Cerebellar nuclear complex (tissue), 1 donor: ENCODE measurements at regions not wholly inside any gene's neighbourhood (a gene's known extent, or its start where the extent isn't known, plus 50 kb on each side); places are given as distances from the start of the nearest gene placed in this dataset.
A peak's percentile ranks its signal among the peaks of the same experiment; 100 is the strongest.
"Not testable (repeated sequence)": the region's sequence is repeated elsewhere in the genome, so short reads cannot be mapped to it uniquely, and the experiment has no call there.

Source experiments
- DNase-seq, 2 experiments: peaks; one replicate each; lab custom pipeline; 2025; lab: John Stamatoyannopoulos, UW

DNA sequence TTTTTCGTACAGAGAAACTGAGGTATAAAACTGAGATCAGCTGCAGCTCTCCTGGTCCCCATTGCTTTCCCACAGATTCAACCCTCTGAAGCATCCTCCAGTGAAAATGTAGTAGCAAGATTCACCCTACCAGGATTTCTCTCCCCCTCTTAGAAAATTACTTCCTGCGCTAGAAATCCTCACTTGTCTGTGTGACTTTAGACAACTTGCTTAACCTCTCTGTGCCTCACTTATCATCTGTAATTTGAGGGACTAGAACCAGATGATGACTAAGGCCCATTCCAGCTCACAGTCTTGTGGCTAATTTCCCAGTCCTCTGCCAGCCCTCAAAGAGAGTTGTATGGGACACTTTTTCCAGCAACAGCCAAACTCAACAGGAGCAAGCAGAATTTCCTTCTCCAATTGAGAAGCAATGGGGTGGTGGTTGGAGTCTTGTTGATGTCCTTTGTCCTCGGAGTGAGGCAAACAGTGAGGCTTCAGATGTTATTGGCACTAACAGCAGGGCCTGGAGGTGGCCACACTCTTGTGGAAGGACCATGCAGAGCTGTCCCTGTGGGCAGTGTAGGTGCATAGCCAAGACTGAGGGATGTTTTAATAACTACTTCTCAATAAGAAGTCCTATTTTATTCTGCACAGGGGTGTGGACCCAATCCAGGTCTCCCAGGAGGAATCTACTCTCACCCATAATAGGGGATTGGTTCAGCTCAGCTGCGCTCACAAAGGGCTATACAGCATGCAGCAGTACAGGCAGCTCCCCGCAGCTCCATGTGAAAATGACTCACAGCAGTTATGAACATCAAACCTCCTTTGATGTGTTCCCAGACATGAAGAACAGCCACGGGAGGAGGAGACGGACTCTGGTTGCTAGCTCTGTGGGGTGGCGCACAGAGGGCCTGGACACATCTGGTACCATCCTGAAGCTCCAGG is 200.1 kb downstream of the DAD1 start:
- DNase-seq, result no peak

DNA sequence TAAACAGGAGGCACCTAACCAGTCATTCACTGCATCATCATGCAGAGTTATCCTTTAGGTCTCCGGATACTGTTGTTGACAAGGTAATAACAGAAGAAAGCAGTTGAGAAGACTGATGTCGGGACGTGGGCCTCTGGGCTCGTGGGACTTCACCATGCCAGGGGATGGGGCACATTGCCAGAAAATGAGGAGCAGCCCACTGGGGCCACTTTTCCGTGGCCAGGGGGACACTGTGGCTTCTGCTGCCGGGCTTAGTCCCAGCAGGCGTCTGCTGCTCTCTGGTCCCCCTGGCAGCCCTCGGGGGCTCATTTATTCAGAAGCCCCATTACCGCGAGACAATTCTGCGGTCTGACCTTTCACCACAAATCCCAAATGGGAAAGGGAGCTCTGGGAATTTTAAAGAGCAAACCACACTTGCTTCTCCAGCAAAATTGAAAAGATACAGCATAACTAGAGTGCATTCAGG is 201.2 kb downstream of the DAD1 start:
- no peak for DNase-seq

DNA sequence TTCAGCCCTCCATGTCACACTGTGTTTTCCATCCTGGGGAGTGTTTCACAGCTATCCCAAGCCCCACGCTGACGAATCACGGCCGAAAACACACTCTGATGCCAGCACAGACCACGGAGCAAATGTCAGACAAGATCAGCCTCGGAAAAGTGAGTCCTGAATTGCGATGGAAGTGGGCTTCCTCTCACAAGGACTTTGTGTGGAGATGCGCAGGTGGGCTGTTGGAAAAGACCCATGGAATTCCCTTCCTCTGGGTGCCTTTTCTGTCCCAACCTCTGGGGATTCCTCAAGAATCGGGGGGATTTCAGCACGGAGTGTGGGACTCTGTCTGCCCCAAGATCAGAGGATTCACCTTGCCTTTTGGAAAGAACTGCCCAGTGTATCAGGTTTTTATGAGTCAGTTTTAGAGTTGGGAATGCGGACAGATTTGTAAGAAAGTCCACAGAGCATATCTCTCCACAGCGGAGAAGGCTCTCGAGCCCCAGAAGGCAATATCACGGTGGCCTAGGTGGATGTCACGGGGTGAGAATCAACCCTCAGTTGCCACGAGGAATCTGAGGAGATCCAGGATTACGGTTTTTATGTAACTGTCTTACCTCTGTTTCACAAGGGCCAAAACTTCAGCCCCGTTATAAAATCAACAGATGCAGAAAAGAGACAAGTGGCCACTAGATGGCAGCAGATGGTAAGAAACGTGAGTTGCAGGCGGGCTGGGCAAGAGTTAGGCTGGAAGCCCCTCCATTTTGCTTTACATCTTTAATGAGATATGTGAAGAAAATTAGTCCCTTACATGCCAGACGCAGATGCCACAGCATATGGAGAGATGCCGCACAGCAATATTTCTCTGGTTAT is 201.9 kb downstream of the DAD1 start:
- peak in 1 of 2 experiments; percentile 16 for DNase-seq

DNA sequence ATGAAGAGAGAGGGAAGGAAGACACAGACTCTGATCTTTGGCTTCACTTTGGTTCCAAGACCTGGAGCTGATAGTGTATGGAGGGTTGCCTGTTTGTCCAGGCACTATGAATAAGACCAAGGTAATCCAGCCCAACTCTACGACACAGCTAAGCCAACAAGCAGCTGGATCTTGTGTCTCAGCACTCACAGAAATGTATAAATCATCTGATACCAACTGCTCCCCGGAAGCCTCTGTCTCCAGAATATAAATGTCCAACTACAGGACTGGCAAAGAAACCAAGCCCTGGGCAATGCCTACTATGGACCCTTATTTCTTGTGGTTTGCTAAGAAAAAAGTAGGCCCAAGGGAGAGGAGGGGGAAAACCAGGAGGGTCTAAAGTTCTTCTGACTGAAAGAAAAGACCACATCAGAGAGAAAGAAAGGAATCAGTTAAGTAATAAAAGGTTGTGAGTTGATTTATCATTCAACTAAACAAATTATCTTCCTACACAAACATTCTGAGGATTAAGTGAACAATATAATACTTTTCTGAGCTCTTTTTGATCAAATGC is 204.0 kb downstream of the DAD1 start:
- DNase-seq, result no peak

DNA sequence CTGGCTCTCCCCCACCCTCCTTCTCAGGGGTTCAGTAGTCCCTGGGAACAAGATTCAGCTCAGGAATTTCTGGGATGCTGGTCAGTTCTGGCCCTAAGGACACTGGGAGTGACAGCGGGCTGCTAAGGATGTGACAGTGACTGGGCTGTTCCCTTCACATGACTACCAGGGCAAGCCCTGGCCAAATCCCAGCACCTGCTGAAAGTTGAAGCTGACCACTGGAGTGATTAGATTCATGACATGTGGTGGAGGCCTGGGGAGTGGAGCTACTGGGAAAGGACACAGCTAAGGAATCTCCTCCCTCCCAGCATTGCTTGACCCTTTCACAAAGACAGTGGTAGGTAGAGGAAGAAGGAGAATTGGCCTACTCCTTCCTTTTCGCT is 204.9 kb downstream of the DAD1 start:
- no peak for DNase-seq

DNA sequence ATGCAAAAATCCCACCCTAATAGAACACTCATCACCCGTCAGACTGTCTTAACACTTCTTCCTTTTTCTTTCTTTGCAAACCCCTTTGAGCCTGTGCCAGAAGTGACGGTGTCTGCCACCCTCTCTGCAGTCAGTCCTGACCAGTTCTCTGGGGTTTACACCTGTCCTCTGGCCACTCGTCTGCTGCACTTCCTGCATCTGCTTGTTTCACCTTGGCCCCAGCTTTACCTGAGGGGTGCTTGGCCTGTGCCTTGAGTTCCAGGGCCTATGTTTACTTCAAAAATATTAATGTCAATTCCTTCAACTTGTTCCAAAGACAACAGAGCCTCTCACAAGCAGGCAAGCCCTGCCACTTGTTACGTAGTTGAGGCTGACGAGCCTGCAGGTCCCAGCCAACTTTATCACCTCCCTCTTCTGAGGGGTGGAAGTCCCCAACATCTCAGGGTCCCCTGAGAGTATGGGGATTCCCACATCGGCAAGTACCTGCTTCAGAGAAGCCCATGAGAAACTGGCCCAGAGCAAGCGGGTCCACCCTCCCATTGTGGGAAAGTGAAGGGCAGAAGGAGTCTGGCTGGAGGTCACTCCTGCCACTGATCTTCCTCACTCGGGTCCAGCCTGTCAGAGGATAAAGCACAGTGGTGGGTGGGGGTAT is 205.4 kb downstream of the DAD1 start:
- no peak for DNase-seq

DNA sequence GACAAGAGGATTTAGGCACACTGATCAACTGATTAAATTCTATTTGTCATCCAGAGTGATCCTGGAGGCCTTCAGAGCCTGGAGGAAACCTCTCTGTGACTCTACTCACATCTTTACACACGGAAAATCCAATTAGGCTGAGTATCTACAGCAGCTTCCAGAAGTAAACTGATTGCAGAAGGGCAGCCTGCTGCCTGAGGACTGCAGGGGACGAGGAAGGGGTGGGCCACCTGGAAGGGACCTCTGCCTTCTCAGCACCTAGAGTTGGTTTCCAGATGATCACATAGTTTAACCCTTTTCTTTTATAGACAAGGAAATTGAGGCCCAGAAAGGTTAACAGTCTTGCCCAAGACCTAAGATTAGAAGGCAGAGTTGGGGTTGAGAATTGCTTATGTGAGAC is 206.1 kb downstream of the DAD1 start:
- DNase-seq, result no peak

DNA sequence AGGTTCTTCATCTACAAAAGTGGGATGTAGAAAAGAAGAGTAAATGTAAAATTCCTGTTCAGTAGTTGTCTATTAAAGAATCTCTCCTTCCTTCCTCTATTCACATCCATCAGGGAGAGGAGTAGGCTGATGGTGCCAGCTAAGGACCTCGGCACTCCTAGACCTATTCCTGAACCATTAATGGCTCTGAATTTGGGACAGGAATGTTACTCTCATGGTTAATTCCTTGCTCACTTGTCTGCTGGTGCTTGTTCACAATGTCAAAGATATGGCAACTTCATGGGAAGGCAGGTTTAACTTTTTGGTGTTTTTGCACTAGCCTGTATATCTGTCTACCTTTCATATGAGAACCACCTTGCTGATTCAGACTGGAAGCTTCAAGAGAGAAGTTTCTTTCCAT is 206.6 kb downstream of the DAD1 start:
- DNase-seq, result no peak

DNA sequence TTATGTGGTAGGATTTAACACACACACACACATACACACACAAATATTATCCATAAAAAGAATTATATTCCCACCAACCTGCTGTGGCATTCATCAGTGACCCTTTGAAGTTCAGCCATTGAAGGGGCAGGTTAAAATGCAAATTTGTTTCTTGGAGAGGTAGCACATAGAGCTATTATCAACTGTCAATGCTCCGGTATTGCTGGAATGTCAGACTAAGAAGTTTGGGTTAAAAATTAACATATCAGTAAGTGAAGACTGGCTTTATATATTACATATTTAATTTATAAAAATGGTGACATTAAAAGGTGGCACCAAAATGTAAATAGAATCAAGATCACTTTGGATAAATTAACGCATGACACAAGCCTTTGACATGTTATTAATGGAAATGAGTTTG is 207.3 kb downstream of the DAD1 start:
- DNase-seq, result no peak

DNA sequence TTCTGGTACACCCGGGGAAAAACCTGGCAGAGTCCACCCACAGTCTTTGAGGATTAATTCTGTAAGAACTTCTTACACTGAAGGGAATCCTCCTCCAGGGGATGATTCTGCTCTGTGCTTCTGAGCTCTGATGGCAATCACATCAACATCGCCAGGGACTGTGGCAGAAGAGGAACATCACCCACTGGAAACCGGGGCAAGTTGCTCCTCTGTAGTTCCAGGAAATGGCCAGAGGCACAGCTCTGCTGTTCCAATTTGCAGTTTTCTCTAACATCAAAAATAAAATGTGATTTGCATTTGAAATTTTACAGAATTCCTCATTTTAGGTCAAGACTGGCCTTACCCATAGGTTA is 207.6 kb downstream of the DAD1 start:
- no peak for DNase-seq

DNA sequence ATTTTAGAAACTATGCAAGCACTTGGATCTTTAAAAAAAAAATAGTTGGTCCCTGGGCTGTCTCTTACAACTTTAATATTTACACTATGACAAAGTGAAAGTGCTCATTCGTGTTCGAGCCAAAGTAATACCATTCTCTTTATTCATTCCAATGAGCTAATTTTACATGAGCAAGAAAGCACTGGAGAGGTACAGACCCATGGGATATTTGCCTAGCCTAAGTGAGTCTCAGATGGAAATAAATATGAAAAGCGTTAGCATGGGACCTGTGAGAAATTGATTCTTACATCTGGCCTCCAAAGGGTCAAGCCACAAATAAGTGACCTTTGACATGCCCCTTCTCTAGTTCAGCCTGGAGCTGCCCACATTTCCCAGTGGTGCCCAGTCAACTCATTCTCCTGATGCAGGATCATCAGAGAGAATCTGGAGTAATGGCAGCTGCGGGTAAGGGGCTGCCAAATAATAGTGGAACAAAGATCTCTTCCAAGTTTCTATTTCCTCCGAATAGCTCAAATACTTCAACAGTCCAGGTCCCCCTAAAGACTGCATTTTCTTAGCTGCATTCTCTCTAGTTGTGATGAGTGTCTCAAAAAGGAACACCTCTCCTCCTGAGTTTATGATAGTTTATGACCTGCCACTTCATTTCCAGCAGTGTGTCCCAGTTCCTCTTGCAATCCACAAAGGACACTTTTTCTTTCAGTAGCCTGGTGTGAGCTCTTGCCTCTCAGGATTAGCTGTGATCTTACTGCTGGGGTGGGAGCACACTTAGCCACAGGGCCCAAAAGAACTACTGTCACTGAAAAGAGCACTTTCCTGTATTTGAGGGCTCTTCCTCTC is 208.2 kb downstream of the DAD1 start:
- no peak for DNase-seq

DNA sequence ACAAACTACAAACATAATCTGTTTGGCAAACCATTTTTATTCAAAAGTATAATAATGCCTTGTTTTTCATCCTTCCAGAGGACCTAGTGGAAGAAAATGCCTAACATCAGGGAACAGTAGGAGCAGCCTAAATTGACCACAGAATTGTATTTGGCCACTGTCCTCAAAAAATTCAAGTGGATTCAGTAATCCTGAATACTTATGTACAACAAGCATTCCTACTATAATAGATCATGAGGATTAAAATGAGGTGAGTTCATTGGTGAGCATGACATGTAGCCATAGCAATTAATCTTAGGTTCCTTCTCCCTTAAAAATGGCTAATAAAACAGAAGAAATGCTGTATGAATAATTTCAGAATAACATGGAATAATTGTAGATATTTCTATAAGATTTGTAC is 209.3 kb downstream of the DAD1 start:
- no peak for DNase-seq

DNA sequence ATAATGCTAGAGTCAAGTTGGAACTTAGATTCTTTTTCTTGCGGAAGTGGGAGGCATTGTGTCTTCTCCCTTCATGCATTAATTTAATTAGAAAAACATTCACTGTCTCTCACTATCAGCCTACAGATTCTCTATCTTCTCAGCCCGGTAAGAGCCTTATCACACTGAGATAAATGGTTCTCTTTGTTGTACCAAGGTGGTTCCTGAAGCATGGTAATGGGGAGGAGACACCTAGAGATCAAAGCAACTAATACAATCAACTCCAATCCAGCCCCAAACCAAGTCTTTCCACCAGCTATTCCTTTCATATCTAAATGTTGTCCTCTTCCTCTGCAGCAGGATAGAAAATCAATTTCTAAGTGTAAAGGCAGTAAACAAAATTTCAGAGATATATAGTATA is 210.8 kb downstream of the DAD1 start:
- DNase-seq, result no peak

DNA sequence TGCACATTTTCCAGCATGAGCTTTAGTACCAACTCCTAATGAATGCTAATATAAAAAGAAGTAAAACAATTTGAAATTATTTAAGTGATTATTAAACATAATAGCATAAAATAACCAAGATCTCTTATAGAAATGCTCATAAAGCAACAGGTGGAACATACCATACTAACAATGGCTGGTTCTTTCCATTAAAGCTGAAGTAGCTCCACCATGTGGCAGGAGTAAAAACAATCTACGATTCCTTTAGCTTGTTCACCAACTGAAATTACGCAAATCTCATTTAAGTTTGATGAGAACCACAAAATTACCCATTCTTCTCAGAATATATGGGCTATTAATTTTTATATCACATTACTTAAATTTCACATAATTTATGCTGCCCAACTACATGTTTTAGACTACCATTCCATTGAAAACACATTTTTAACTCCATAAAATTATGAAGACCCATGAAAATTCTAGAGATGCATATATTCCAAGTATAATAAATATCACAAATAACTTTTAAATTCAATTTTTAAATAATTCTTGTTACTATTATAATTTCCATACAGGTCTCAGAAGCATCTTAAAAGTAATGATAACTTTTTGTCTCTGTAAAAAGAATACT is 213.6 kb downstream of the DAD1 start:
- DNase-seq, result no peak

DNA sequence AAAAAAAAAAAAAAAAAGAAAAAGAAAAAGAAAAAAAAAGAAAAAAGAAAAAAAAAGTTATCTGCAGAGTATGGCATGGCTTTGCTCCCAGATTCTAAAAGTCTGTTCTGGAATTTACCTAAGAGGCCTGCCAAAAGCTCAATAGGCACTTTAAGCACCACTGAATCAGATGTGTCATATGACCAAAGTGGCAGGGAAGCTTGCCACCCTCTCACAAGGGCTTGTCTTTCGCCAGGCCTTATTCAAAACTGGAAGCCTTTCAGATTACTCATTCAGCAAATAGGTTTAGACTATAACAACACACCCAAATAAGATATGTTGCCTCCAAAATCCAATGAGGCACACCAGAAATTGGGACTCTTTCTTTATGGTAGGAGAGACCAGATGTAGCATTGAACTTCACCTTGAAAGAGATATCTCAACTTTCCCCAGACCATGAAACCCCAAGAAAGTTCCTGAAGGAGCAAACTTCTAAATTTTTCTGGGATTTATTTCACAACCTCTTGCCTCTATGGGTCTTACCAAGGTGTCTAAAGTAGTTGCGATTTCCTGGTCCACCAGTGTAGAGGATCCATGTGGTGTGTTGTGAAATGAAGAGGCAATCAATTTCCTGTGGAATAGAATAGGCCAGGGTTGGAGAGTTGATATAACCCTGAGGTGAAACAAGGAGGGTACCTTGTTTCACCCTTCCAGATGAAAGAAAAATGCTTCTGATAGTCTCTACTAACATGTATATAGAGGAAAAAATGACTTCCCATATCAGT is 218.8 kb downstream of the DAD1 start:
- DNase-seq, result no peak

DNA sequence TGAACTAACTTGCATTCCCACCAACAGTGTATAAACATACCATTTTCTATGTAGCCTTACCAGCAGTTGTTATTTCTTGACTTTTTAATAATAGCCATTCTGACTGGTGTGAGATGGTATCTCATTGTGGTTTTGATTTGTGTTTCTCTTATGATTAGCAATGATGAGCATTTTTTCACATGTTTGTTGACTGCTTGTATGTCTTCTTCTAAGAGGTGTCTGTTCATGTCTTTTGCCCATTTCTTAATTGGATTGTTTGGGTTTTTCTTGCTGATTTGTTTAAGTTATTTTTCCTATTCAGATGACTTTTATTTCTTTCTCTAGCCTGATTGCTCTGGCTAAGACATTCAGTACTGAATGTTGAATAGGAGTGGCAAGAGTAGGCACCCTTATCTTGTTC is 230.3 kb downstream of the DAD1 start:
- DNase-seq, result no peak

DNA sequence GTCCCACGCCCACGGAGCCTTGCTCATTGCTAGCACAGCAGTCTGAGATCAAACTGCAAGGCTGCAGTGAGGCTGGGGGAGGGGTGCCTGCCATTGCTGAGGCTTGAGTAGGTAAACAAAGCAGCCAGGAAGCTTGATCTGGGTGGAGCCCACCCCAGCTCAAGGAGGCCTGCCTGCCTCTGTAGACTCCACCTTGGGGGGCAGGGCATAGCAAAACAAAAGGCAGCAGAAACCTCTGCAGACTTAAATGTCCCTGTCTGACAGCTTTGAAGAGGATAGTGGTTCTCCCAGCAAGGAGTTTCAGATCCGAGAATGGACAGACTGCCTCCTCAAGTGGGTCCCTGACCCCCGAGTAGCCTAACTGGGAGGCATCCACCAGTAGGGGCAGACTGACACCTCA is 239.7 kb downstream of the DAD1 start:
- DNase-seq, result not testable (repeated sequence)

DNA sequence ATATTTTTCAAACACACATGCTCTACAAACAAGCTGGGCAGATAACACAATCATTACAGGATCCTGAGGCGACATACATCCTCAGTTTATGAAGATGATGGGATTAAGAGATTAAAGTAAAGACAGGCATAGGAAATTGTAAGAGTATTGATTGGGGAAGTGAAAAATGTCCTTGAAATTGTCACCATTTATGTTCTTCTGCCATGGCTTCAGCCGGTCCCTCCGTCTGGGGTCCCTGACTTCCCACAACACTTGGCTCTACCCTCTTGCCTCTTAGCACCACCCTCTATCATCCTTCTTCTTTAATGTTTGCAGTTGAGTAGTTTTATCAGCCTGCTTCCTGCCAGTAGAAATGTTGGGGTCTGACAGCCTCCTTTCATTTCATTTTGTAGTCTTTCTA is 244.4 kb downstream of the DAD1 start:
- no peak for DNase-seq

DNA sequence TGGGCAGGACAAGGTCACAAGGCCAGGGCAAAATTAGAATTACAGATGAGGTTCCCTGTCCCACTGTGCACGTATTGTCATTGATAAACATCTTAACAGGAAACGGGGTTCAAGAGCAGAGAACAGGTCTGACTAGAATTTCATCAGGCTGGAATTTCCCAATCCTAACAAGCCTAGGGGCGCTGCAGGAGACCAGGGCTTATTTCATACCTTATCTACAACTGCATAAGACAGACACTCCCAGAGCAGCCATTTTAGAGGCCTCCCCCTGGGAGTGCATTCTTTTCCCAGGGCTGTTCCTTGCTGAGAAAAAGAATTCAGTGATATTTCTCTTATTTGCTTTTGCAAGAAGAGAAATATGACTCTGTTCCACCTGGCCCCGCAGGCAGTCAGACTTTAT is 244.8 kb downstream of the DAD1 start:
- not testable (repeated sequence) for DNase-seq

DNA sequence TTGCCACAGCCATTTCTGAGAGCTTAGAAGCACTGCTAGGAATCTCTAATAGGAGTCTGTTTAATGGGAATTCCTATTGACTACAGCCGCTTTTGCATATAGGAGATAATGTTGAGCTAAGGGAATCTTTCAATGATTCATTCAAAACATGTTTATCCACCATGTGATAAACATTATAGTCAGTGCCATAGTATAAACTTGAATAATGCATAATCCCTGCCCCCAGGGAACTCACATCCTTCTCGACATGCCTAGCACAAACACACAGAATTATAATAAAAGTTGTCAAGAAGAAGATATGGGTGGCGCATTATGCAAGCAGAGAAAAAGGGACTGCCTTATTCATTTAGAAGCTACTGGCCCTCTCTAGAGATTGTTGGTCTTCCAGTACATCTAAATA is 248.0 kb downstream of the DAD1 start:
- DNase-seq, result no peak
